HG03139 (cell line): ENCODE measurements at regions not wholly inside any gene's neighbourhood (a gene's known extent, or its start where the extent isn't known, plus 50 kb on each side); places are given as distances from the start of the nearest gene placed in this dataset.

Source experiments
- ATAC-seq: cut with Tn5 transposase; IDR thresholded peaks from one replicate; pipeline ENCODE4 v1.9.1; 2021; ENCODE audit not compliant: unreplicated experiment

- no peak for ATAC-seq
Measured at GRCh38 chr7:45343746-45344145, 186.2 kb downstream of the RAMP3 start.

- ATAC-seq = no peak
Measured at GRCh38 chr7:45347804-45348203, 190.2 kb downstream of the RAMP3 start.

GRCh38 chr7:45349090-45349489 is 191.5 kb downstream of the RAMP3 start:
- ATAC-seq = no peak

- no peak for ATAC-seq
Measured at GRCh38 chr7:45350896-45351295, 193.3 kb downstream of the RAMP3 start.

GRCh38 chr7:45358287-45358686 is 200.7 kb downstream of the RAMP3 start:
- no peak for ATAC-seq

GRCh38 chr7:45359250-45359649 is 201.7 kb downstream of the RAMP3 start:
- ATAC-seq = no peak

- ATAC-seq = no peak
Measured at GRCh38 chr7:45359776-45360175, 202.2 kb downstream of the RAMP3 start.

GRCh38 chr7:45363669-45364068 is 206.1 kb downstream of the RAMP3 start:
- no peak for ATAC-seq

GRCh38 chr7:45365341-45365740 is 207.8 kb downstream of the RAMP3 start:
- no peak for ATAC-seq

GRCh38 chr7:45366475-45366874 is 207.7 kb upstream of the ADCY1 start:
- no peak for ATAC-seq

- ATAC-seq = no peak
Measured at GRCh38 chr7:45367026-45367425, 207.1 kb upstream of the ADCY1 start.

- no peak for ATAC-seq
Measured at GRCh38 chr7:45368129-45368807, 205.9 kb upstream of the ADCY1 start.

GRCh38 chr7:45384499-45384898 is 189.7 kb upstream of the ADCY1 start:
- no peak for ATAC-seq

- no peak for ATAC-seq
Measured at GRCh38 chr7:45387837-45388236, 186.3 kb upstream of the ADCY1 start.

- no peak for ATAC-seq
Measured at GRCh38 chr7:45389073-45389872, 184.9 kb upstream of the ADCY1 start.

GRCh38 chr7:45390180-45390579 is 184.0 kb upstream of the ADCY1 start:
- no peak for ATAC-seq

GRCh38 chr7:45390731-45391130 is 183.4 kb upstream of the ADCY1 start:
- no peak for ATAC-seq

GRCh38 chr7:45391618-45392451 is 182.3 kb upstream of the ADCY1 start:
- ATAC-seq = no peak

GRCh38 chr7:45394117-45394708 is 180.0 kb upstream of the ADCY1 start:
- ATAC-seq = no peak

- ATAC-seq = no peak
Measured at GRCh38 chr7:45399069-45399468, 175.1 kb upstream of the ADCY1 start.

GRCh38 chr7:45400680-45401079 is 173.5 kb upstream of the ADCY1 start:
- no peak for ATAC-seq
